CD4-positive, alpha-beta T cell (primary cell): ENCODE measurements at regions not wholly inside any gene's neighbourhood (a gene's known extent, or its start where the extent isn't known, plus 50 kb on each side); places are given as distances from the start of the nearest gene placed in this dataset.
"Not testable (repeated sequence)": the region's sequence is repeated elsewhere in the genome, so short reads cannot be mapped to it uniquely, and the experiment has no call there.

ENCODE experiments used
- ATAC-seq: fragments of 200-7000 bp; cut with Tn5 transposase; one replicate; pipeline ENCODE4 v1.10.0; 2022; ENCODE audit warnings: mild to moderate bottlenecking; ENCODE audit not compliant: poor library complexity
- CTCF ChIA-PET: fragments of 350-600 bp; sonication (Branson Sonifier 250); formaldehyde crosslinking; loops from one replicate; lab custom pipeline; 2021; ENCODE audit warnings: antibody characterized with exemption, inconsistent platforms; lab: Charles Lee
- POLR2A ChIA-PET: fragments of 350-600 bp; sonication (Branson Sonifier 250); formaldehyde crosslinking; loops from one replicate; lab custom pipeline; 2021; ENCODE audit warnings: antibody characterized with exemption, inconsistent platforms; lab: Charles Lee
- DNase-seq, 14 experiments: peaks; one replicate each; pipeline ENCODE4 v3.0.0-alpha.2; 2013 to 2020; ENCODE audit warnings: mixed read lengths in 2 of 14
- H3K27ac ChIP-seq, 2 donors: one replicate each; pipeline versions ENCODE4 v1.5.1 to v1.7.0; 2013; ENCODE audit warnings: low read length in 2 of 2, low read depth in 1 of 2, mild to moderate bottlenecking in 1 of 2
- H3K27me3 ChIP-seq, 2 experiments: 1 replicate in 1 of 2; 2 replicates in 1 of 2; pipeline versions ENCODE4 v1.6.1 to v1.7.0; 2013; ENCODE audit warnings: low read length in 2 of 2, control low read depth in 1 of 2, mild to moderate bottlenecking in 1 of 2, moderate library complexity in 1 of 2; ENCODE audit not compliant: insufficient read depth in 2 of 2, control insufficient read depth in 1 of 2
- H3K36me3 ChIP-seq: one replicate; pipeline ENCODE4 v1.6.1; 2013; ENCODE audit warnings: low read length, control low read depth; ENCODE audit not compliant: insufficient read depth
- H3K4me1 ChIP-seq: one replicate; pipeline ENCODE4 v1.6.1; 2013; ENCODE audit warnings: low read length, control low read depth; ENCODE audit not compliant: insufficient read depth
- H3K4me3 ChIP-seq: one replicate; pipeline ENCODE4 v1.5.1; 2013; ENCODE audit warnings: mild to moderate bottlenecking, low read length, moderate library complexity
- H3K9me3 ChIP-seq, 2 experiments: 1 replicate in 1 of 2; 2 replicates in 1 of 2; pipeline versions ENCODE4 v1.6.1 to v1.7.0; 2013; ENCODE audit warnings: low read length in 2 of 2, mild to moderate bottlenecking in 2 of 2, control low read depth in 1 of 2, moderate library complexity in 1 of 2; ENCODE audit not compliant: control insufficient read depth in 1 of 2, insufficient read depth in 1 of 2
- H3K27ac Mint-ChIP-seq: one replicate; pipeline ENCODE4 v1.8.0; 2020; ENCODE audit warnings: mixed read lengths
- H3K27me3 Mint-ChIP-seq: one replicate; pipeline ENCODE4 v1.8.0; 2021; ENCODE audit warnings: mixed read lengths
- H3K36me3 Mint-ChIP-seq: one replicate; pipeline ENCODE4 v1.8.0; 2021; ENCODE audit warnings: low read depth, mixed read lengths
- H3K4me1 Mint-ChIP-seq: one replicate; pipeline ENCODE4 v1.8.0; 2021; ENCODE audit warnings: low read depth, mixed read lengths
- H3K4me3 Mint-ChIP-seq: one replicate; pipeline ENCODE4 v1.8.0; 2020; ENCODE audit warnings: mild to moderate bottlenecking, mixed read lengths
- H3K9me3 Mint-ChIP-seq: one replicate; pipeline ENCODE4 v1.8.0; 2020; ENCODE audit warnings: mixed read lengths
- CTCF ChIP-seq: fragments of 200-600 bp; IDR thresholded peaks from one replicate; pipeline ENCODE4 v1.8.0; 2022; ENCODE audit warnings: antibody characterized with exemption, mild to moderate bottlenecking
- intact Hi-C, 2 experiments: fragments of 100-400 bp; cut with DNase I in 1 of 2; cut with micrococcal nuclease in 1 of 2; formaldehyde crosslinking; loops; one replicate each; pipeline versions ENCODE4 v1.15.1 to v1.9.0; 2023 to 2025; cut with DNase I, micrococcal nuclease

- H3K27me3 ChIP-seq: no peaks in the 10 kb centered on the region
- H3K9me3 ChIP-seq: no peaks in the 10 kb centered on the region
- H3K27ac ChIP-seq: no peak overlapping the region
- ChIA-PET POLR2A (no interaction called here), CTCF (no interaction called here)
- Mint-ChIP-seq H3K4me1 (no peaks in the 10 kb centered on the region), H3K27me3 (no peaks in the 10 kb centered on the region), H3K4me3 (no peak overlapping the region), H3K36me3 (no peaks in the 10 kb centered on the region), H3K9me3 (peaks cover 2% of the 10 kb centered on the region), H3K27ac (no peak overlapping the region)
- TF ChIP-seq CTCF: no peak
- no peaks in the 10 kb centered on the region for H3K4me1 ChIP-seq
- DNase-seq: no peak
- no peak for ATAC-seq
- intact Hi-C loops: no loop called here
- H3K36me3 ChIP-seq: no peaks in the 10 kb centered on the region
- H3K4me3 ChIP-seq: no peak overlapping the region
Observed at GRCh38 chr1:55773211-55773940, 558.2 kb upstream of the USP24 start.

- Histone ChIP-seq H3K9me3 (no peaks in the 10 kb centered on the region), H3K27me3 (no peaks in the 10 kb centered on the region), H3K36me3 (no peaks in the 10 kb centered on the region), H3K4me1 (no peaks in the 10 kb centered on the region), H3K27ac (no peak overlapping the region), H3K4me3 (no peak overlapping the region)
- intact Hi-C loops: no loop called here
- no peak for ATAC-seq
- Mint-ChIP-seq H3K36me3 (no peaks in the 10 kb centered on the region), H3K27me3 (no peaks in the 10 kb centered on the region), H3K27ac (no peak overlapping the region), H3K9me3 (peaks cover 2% of the 10 kb centered on the region), H3K4me1 (no peaks in the 10 kb centered on the region), H3K4me3 (no peak overlapping the region)
- DNase-seq: no peak
- no peak for TF ChIP-seq CTCF
- ChIA-PET CTCF (no interaction called here), POLR2A (no interaction called here)
Observed at GRCh38 chr1:55768327-55768952, 553.3 kb upstream of the USP24 start.

GRCh38 chr1:55767171-55767570 is 552.0 kb upstream of the USP24 start:
- Histone ChIP-seq H3K36me3 (no peaks in the 10 kb centered on the region), H3K9me3 (no peaks in the 10 kb centered on the region), H3K4me3 (no peak overlapping the region), H3K27me3 (no peaks in the 10 kb centered on the region), H3K27ac (no peak overlapping the region), H3K4me1 (no peaks in the 10 kb centered on the region)
- Mint-ChIP-seq H3K27me3 (no peaks in the 10 kb centered on the region), H3K27ac (no peak overlapping the region), H3K4me1 (no peaks in the 10 kb centered on the region), H3K36me3 (no peaks in the 10 kb centered on the region), H3K4me3 (no peak overlapping the region), H3K9me3 (peaks cover 2% of the 10 kb centered on the region)
- ATAC-seq (no peak), DNase-seq (no peak)
- POLR2A ChIA-PET: no interaction called here
- no peak for TF ChIP-seq CTCF
- CTCF ChIA-PET: no interaction called here
- intact Hi-C loops: no loop called here

- H3K36me3 Mint-ChIP-seq, H3K27me3 Mint-ChIP-seq, H3K27ac Mint-ChIP-seq, H3K4me1 ChIP-seq, H3K36me3 ChIP-seq, intact Hi-C loops, DNase-seq, H3K27ac ChIP-seq, H3K4me3 Mint-ChIP-seq, ATAC-seq, POLR2A ChIA-PET, H3K27me3 ChIP-seq, CTCF ChIA-PET, H3K4me3 ChIP-seq, H3K9me3 ChIP-seq, H3K9me3 Mint-ChIP-seq, H3K4me1 Mint-ChIP-seq: not testable (repeated sequence)
Observed at GRCh38 chr1:55765505-55765904, 550.3 kb upstream of the USP24 start.
